Colonic mucosa (tissue), 4 donors: ENCODE measurements at regions not wholly inside any gene's neighbourhood (a gene's known extent, or its start where the extent isn't known, plus 50 kb on each side); places are given as distances from the start of the nearest gene placed in this dataset.

ENCODE experiments used
- DNase-seq: peaks from one replicate; pipeline ENCODE4 v3.0.0-alpha.2; 2020
- H3K27ac ChIP-seq: fragments of 200-600 bp; one replicate; pipeline ENCODE4 v1.8.0; 2021
- H3K27me3 ChIP-seq: fragments of 200-600 bp; one replicate; pipeline ENCODE4 v1.8.0; 2021
- H3K36me3 ChIP-seq: fragments of 200-600 bp; one replicate; pipeline ENCODE4 v1.8.0; 2021
- H3K4me1 ChIP-seq: fragments of 200-600 bp; one replicate; pipeline ENCODE4 v1.8.0; 2021; ENCODE audit warnings: mild to moderate bottlenecking
- H3K4me3 ChIP-seq: fragments of 200-600 bp; one replicate; pipeline ENCODE4 v1.8.0; 2021
- H3K9ac ChIP-seq, 2 donors: one replicate each; pipeline ENCODE4 v1.7.0; 2013; ENCODE audit warnings: control low read depth in 2 of 2, low read depth in 2 of 2, low read length in 2 of 2
- H3K9me3 ChIP-seq: fragments of 200-600 bp; one replicate; pipeline ENCODE4 v1.8.0; 2021
- CTCF ChIP-seq: fragments of 200-600 bp; IDR thresholded peaks from one replicate; pipeline ENCODE4 v1.8.0; 2022; ENCODE audit warnings: antibody characterized with exemption, mild to moderate bottlenecking
- intact Hi-C: fragments of 100-400 bp; cut with DNase I; formaldehyde crosslinking; loops from one replicate; pipeline ENCODE4 v1.14.1; 2022
- donor health status: healthy.
- donor health status: DM: no; HTN: no; CAD: no.
- donor health status: DM: no; HTN: no; CAD: no.

- no peak overlapping the region for H3K4me3 ChIP-seq
- no peak overlapping the region for H3K9ac ChIP-seq
- no peaks in the 10 kb centered on the region for H3K9me3 ChIP-seq
- intact Hi-C loops, result loop anchor here (5.0 kb wide), 1 partner anchor 800 kb away; no protein-coding TSS in a partner anchor
- no peaks in the 10 kb centered on the region for H3K27me3 ChIP-seq
- no peaks in the 10 kb centered on the region for H3K4me1 ChIP-seq
- DNase-seq, result no peak
- no peaks in the 10 kb centered on the region for H3K36me3 ChIP-seq
- H3K27ac ChIP-seq, result no peak overlapping the region
- no peak for TF ChIP-seq CTCF
These were observed 59.5 kb upstream of the CDKN3 start for GRCh38 chr14:54337314-54337713.

GRCh38 chr14:54338696-54339317, 58.0 kb upstream of the CDKN3 start:
- Histone ChIP-seq H3K9me3 (no peaks in the 10 kb centered on the region), H3K27me3 (no peaks in the 10 kb centered on the region), H3K9ac (no peak overlapping the region), H3K36me3 (no peaks in the 10 kb centered on the region), H3K4me1 (no peaks in the 10 kb centered on the region), H3K4me3 (no peak overlapping the region), H3K27ac (no peak overlapping the region)
- peak; percentile 21 for TF ChIP-seq CTCF
- DNase-seq, result no peak
- intact Hi-C loops, result loop anchor here (5.0 kb wide), 1 partner anchor 802 kb away; no protein-coding TSS in a partner anchor

- Histone ChIP-seq H3K27me3 (no peaks in the 10 kb centered on the region), H3K9ac (no peak overlapping the region), H3K36me3 (no peaks in the 10 kb centered on the region), H3K4me3 (no peak overlapping the region), H3K27ac (no peak overlapping the region), H3K9me3 (no peaks in the 10 kb centered on the region), H3K4me1 (no peaks in the 10 kb centered on the region)
- intact Hi-C loops, result loop anchor here (5.0 kb wide), 1 partner anchor 802 kb away; no protein-coding TSS in a partner anchor
- no peak for DNase-seq
- no peak for TF ChIP-seq CTCF
These were observed 57.0 kb upstream of the CDKN3 start for GRCh38 chr14:54339771-54340170.

GRCh38 chr14:54342806-54343205, 54.0 kb upstream of the CDKN3 start:
- H3K9me3 ChIP-seq, result no peaks in the 10 kb centered on the region
- no peaks in the 10 kb centered on the region for H3K36me3 ChIP-seq
- no peak overlapping the region for H3K4me3 ChIP-seq
- no peak for DNase-seq
- no peak overlapping the region for H3K27ac ChIP-seq
- H3K27me3 ChIP-seq, result no peaks in the 10 kb centered on the region
- intact Hi-C loops, result no loop called here
- no peak for TF ChIP-seq CTCF
- no peaks in the 10 kb centered on the region for H3K4me1 ChIP-seq
- H3K9ac ChIP-seq, result no peak overlapping the region

- no peak overlapping the region for H3K27ac ChIP-seq
- DNase-seq, result no peak
- no peaks in the 10 kb centered on the region for H3K27me3 ChIP-seq
- no peak for TF ChIP-seq CTCF
- intact Hi-C loops, result no loop called here
- H3K36me3 ChIP-seq, result no peaks in the 10 kb centered on the region
- H3K9me3 ChIP-seq, result no peaks in the 10 kb centered on the region
- H3K4me1 ChIP-seq, result no peaks in the 10 kb centered on the region
- no peak overlapping the region for H3K4me3 ChIP-seq
- no peak overlapping the region for H3K9ac ChIP-seq
These were observed 53.3 kb upstream of the CDKN3 start for GRCh38 chr14:54343272-54344121.
